22Rv1 (cell line): ENCODE measurements at regions not wholly inside any gene's neighbourhood (a gene's known extent, or its start where the extent isn't known, plus 50 kb on each side); places are given as distances from the start of the nearest gene placed in this dataset.

Experiments used
- ZFX ChIP-seq: fragments of 450-650 bp; IDR thresholded peaks from 2 replicates; pipeline ENCODE4 v1.6.1; 2017; ENCODE audit warnings: antibody characterized with exemption, borderline replicate concordance
- TF ChIP-seq, protein P1 (sequence below): fragments of 450-650 bp; IDR thresholded peaks from 2 replicates; pipeline ENCODE4 v1.5.1; 2017; ENCODE audit warnings: mild to moderate bottlenecking

DNA sequence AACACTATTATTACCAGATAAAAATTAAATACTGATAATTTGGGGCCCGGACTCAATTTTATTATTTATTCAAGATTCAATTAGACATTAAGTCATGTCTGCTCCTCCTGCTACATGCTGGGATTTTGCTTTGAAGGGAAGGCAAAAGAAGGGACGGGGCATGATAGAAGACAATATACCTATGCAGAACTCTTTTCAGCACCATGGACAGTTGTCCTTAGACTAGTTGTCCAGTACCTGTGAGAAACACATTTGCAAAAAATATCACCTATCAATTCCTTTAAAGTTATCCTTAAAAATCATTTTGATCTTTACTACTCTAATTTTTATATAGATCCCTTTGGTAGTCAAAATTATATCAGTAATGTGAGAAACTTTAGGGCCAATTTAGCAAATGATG lies 100.2 kb upstream of the SULT1C3 start:
- TF ChIP-seq, protein P1, sequence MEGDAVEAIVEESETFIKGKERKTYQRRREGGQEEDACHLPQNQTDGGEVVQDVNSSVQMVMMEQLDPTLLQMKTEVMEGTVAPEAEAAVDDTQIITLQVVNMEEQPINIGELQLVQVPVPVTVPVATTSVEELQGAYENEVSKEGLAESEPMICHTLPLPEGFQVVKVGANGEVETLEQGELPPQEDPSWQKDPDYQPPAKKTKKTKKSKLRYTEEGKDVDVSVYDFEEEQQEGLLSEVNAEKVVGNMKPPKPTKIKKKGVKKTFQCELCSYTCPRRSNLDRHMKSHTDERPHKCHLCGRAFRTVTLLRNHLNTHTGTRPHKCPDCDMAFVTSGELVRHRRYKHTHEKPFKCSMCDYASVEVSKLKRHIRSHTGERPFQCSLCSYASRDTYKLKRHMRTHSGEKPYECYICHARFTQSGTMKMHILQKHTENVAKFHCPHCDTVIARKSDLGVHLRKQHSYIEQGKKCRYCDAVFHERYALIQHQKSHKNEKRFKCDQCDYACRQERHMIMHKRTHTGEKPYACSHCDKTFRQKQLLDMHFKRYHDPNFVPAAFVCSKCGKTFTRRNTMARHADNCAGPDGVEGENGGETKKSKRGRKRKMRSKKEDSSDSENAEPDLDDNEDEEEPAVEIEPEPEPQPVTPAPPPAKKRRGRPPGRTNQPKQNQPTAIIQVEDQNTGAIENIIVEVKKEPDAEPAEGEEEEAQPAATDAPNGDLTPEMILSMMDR: no peak
- TF ChIP-seq ZFX: no peak
